Nucleus accumbens (tissue), 56 donors: ENCODE measurements at regions not wholly inside any gene's neighbourhood (a gene's known extent, or its start where the extent isn't known, plus 50 kb on each side); places are given as distances from the start of the nearest gene placed in this dataset.
A peak's percentile ranks its signal among the peaks of the same experiment; 100 is the strongest.
"Not testable (repeated sequence)": the region's sequence is repeated elsewhere in the genome, so short reads cannot be mapped to it uniquely, and the experiment has no call there.

ENCODE experiments used
- DNase-seq, 56 donors: peaks; one replicate each; lab custom pipeline; 2025; lab: John Stamatoyannopoulos, UW

GRCh38 chr9:87781331-87781730, 55.4 kb downstream of the CTSL start:
- DNase-seq, result no peak

DNA sequence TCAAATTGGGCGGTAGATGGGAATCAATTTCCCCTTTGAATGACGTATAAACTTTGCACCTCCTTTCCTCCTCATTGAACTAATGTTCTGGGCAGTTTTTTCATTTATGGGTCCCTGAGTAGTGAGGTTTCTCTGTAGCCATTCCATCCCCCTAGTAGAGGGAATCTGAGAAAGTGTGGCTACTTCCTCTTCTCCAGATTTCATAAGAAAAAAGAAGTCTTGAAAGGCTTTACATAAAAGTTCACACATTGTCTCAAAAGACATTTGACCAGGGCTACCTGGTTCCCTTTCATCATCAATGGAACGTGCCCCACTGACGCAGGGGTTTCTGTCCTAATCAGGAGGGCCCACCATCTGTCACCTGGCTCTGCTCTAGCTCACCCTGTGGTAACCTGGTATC, 57.3 kb downstream of the CTSL start:
- no peak for DNase-seq

GRCh38 chr9:87785315-87785970, 59.5 kb downstream of the CTSL start:
- DNase-seq, result not testable (repeated sequence)

DNA sequence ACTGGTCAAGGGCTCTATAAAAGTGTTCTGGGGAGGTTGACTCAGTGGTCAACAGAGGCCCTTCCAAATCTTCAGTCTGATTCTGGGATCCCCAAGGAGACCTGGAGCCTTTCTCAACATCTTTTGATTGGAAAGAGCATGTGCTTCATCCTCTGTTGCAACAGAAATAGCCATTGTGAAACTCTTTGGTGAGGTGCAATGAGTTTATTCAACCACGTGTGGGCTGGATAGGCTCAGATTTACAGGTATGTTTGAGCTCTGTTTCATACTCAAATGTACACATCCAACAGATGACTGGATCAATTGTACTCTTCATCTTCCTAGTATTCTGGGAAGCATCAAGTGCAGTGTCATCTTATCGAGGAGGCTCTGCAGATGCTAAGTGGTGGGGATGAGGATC, 60.5 kb downstream of the CTSL start:
- DNase-seq, result no peak

GRCh38 chr9:87786876-87787275, 61.0 kb downstream of the CTSL start:
- DNase-seq, result no peak

GRCh38 chr9:87787735-87788134, 61.8 kb downstream of the CTSL start:
- DNase-seq, result no peak

- DNase-seq, result peak in 13 of 56 donors; percentile 3 to 32 (median 9)
Observed at GRCh38 chr9:87792831-87793288, 66.9 kb downstream of the CTSL start.

DNA sequence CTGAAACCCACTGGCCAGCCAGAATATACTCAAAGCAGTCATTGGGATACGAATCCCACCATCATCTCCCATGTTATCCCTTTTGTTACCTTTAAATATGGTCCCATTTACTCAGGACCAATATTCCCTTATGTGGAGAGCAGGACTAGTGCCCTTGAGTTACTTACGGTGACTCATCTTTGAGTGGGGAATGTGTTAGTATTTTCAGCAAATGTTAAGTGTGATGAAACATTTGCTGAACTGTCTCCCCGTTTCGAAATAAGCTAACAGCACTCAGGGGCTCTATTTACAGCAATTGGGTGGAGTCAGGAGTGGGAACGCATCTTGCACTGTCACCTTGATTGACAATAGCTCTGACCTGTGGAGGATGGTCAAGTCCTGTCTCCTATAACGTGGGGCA, 67.4 kb downstream of the CTSL start:
- DNase-seq, result peak in 2 of 56 donors; percentile 13 to 34

DNA sequence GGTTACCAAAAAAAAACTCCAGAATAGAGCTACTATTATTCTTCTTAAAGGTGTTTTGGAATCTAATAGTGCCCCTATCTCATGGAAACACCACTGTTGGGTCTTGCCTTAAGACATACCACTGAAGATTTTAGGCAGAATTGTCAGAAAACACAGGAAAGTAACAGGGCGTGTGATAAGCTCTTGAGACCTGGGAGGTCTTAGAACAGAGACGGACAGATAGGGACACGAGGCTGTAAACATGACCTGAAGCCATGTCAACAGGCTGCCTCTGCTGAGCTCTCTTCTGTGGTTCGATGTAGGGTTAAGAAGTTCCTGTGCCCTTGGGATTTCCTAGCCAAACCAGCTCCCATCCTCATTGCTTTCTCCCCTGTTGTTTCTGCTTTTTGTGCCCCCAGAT, 69.3 kb downstream of the CTSL start:
- no peak for DNase-seq

- DNase-seq, result no peak
Observed at GRCh38 chr9:87796196-87796595, 70.3 kb downstream of the CTSL start.

DNA sequence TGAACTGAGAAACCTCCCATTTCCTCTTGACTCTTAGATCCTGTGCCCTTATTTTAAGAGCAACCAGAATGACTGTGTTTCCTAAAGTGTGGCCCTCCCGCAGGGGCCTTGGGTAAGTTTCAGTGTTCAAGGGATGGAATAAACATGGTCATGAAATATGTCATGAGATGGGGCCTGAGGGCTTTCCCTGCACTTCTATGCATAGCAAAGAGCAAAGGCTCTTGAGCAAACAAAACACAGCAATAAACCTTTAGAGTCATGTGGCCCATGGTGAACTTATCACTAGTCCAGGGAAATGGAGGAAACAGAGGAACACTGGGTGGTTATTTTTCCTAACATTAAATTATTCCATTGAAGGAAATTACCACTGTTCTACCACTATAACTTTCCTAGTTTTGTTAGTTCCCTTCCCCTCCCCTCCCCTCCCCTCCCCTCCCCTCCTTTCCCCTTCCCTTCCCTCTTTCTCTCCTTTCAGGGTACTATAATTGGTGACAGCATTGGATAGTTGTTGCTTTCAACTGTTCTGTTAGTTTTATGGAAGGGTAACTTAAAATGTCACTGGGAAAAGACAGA, 72.4 kb downstream of the CTSL start:
- DNase-seq, result no peak

GRCh38 chr9:87799503-87799902, 73.6 kb downstream of the CTSL start:
- no peak for DNase-seq

GRCh38 chr9:87800456-87800855, 74.5 kb downstream of the CTSL start:
- DNase-seq, result no peak

DNA sequence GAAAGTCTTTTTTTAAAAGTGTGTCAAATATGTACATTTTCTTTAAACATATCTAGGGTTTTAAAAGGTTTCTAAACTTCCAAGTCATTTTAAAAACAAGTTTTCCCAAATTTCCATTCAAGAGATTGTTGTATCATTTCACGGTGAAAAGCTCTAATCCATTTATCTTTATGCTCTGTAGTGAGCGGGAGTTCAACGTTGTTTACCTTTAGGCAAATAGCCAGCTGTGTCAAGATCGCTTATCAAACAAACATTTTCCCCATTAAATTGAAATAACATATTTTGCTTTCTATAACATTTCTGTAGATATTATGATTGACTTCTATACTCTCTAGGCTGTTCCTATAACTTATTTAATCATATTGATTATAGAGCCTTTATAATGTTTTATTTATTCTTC, 75.1 kb downstream of the CTSL start:
- DNase-seq, result no peak

DNA sequence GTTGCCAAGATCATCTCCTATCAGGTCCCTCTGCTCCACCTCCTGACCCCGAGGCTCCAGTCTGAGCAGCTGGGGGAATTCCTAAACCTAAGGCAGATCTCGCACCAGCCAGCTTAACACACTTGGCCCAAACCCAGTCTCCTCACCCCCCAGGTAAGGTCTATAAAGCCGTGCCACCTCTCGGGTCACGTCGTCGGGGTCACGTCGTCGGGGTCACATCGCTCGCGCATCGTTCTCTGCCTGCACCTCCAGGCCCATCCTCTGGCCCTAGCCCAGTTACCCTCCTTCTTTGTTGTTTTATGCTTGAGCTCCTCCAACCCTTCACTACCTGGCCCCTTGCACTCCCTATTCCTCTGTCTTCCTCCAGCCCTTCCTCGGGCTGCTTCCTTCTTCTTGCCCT, 77.2 kb downstream of the CTSL start:
- DNase-seq, result no peak

GRCh38 chr9:87803623-87804345, 77.9 kb downstream of the CTSL start:
- no peak for DNase-seq

GRCh38 chr9:87805259-87805658, 77.4 kb upstream of the SPATA31E1 start:
- DNase-seq, result no peak

- no peak for DNase-seq
Observed at GRCh38 chr9:87810008-87810407, 72.7 kb upstream of the SPATA31E1 start.

GRCh38 chr9:87810679-87811178, 71.9 kb upstream of the SPATA31E1 start:
- DNase-seq, result no peak

- peak in 3 of 56 donors; percentile 9 to 17 (median 12) for DNase-seq
Observed at GRCh38 chr9:87812375-87813118, 70.1 kb upstream of the SPATA31E1 start.

GRCh38 chr9:87813119-87813463, 69.6 kb upstream of the SPATA31E1 start:
- DNase-seq, result peak in 5 of 56 donors; percentile 2 to 4 (median 4)
